Body of pancreas (tissue), 4 donors: ENCODE measurements at regions not wholly inside any gene's neighbourhood (a gene's known extent, or its start where the extent isn't known, plus 50 kb on each side); places are given as distances from the start of the nearest gene placed in this dataset.

ENCODE experiments used
- ATAC-seq: fragments of 150-250 bp; one replicate; pipeline ENCODE4 v1.9.1; 2016
- DNase-seq, 4 donors: peaks; one replicate each; pipeline ENCODE4 v3.0.0-alpha.2; 2019
- H3K27ac ChIP-seq, 4 donors: fragments of 200-600 bp; sonication (generic); 1 replicate in 3 of 4; 2 replicates in 1 of 4; pipeline versions ENCODE4 v1.5.1 to v1.6.1; 2016 to 2019; ENCODE audit warnings: mild to moderate bottlenecking in 1 of 4, mixed read lengths in 1 of 4, moderate library complexity in 1 of 4
- H3K27me3 ChIP-seq, 2 donors: fragments of 200-600 bp; sonication (generic); one replicate each; pipeline ENCODE4 v1.6.0; 2016; ENCODE audit warnings: mild to moderate bottlenecking in 1 of 2
- H3K36me3 ChIP-seq, 2 donors: fragments of 200-600 bp; sonication (generic); replicated peaks in 1 of 2; 2 replicates each; pipeline ENCODE4 v1.5.1; 2016; ENCODE audit warnings: low read depth in 2 of 2; ENCODE audit not compliant: insufficient read depth in 1 of 2
- H3K4me1 ChIP-seq: fragments of 200-600 bp; sonication (generic); one replicate; pipeline ENCODE4 v1.6.0; 2016
- H3K4me3 ChIP-seq, 2 donors: fragments of 200-600 bp; sonication (generic); 1 replicate in 1 of 2; 2 replicates in 1 of 2; pipeline ENCODE4 v1.5.1; 2016 to 2019
- H3K9me3 ChIP-seq, 3 donors: fragments of 200-600 bp; sonication (generic); 1 replicate in 2 of 3; 2 replicates in 1 of 3; pipeline ENCODE4 v1.5.1; 2016
- POLR2A ChIP-seq, 3 donors: fragments of 450-650 bp; IDR thresholded peaks; one replicate each; pipeline ENCODE4 v1.6.1; 2016; ENCODE audit warnings: antibody characterized with exemption in 3 of 3, mild to moderate bottlenecking in 2 of 3
- WGBS, 2 donors: methylation state at CpG; one replicate each; pipeline ENCODE4 v1.1.5; 2017; 5-methylcytosine and 5-hydroxymethylcytosine counted together
- intact Hi-C: fragments of 100-400 bp; cut with DNase I; formaldehyde crosslinking; loops from one replicate; pipeline ENCODE4 v1.15.1; 2023
- TF ChIP-seq, protein P1 (sequence below), 7 experiments: fragments of 450-650 bp in 4 of 7; fragments of 200-600 bp in 3 of 7; sonication (generic) in 3 of 7; IDR thresholded peaks; one replicate each; pipeline ENCODE4 v1.5.1; 2016 to 2019; ENCODE audit warnings: antibody characterized with exemption in 7 of 7

DNA sequence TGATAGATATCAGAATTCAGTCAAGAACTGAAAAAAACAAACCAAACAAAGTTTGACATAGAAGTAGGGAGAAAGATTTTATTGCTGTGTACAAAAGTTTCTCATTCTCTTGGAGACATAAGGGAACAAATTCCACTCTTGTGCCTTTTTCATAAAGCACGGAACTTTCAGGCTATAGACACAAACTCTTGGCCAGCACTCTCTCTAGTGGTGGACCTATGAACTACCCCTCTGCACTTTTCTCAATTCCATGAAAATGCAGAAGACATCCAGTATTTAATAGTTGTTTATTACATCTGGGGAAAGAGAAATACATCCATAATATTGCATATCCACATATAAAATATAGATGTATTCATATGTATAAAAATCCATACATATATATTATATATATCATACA is 291.6 kb upstream of the HS3ST1 start:
- Histone ChIP-seq H3K27me3 (no peaks in the 10 kb centered on the region), H3K4me3 (no peak overlapping the region), H3K36me3 (no peaks in the 10 kb centered on the region), H3K4me1 (no peaks in the 10 kb centered on the region), H3K9me3 (no peaks in the 10 kb centered on the region), H3K27ac (no peak overlapping the region)
- no peak for TF ChIP-seq POLR2A (IDR thresholded peaks at IDR 0.05)
- TF ChIP-seq, protein P1, sequence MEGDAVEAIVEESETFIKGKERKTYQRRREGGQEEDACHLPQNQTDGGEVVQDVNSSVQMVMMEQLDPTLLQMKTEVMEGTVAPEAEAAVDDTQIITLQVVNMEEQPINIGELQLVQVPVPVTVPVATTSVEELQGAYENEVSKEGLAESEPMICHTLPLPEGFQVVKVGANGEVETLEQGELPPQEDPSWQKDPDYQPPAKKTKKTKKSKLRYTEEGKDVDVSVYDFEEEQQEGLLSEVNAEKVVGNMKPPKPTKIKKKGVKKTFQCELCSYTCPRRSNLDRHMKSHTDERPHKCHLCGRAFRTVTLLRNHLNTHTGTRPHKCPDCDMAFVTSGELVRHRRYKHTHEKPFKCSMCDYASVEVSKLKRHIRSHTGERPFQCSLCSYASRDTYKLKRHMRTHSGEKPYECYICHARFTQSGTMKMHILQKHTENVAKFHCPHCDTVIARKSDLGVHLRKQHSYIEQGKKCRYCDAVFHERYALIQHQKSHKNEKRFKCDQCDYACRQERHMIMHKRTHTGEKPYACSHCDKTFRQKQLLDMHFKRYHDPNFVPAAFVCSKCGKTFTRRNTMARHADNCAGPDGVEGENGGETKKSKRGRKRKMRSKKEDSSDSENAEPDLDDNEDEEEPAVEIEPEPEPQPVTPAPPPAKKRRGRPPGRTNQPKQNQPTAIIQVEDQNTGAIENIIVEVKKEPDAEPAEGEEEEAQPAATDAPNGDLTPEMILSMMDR (IDR thresholded peaks at IDR 0.05) = peak; percentile 33 to 71 (median 57)
- peak in 2 of 4 donors; percentile 12 to 13 for DNase-seq
- ATAC-seq = no peak
- WGBS, 2 donors = 0% methylated on average over 1 of the region's 1 CpG
- intact Hi-C loops = no loop called here

DNA sequence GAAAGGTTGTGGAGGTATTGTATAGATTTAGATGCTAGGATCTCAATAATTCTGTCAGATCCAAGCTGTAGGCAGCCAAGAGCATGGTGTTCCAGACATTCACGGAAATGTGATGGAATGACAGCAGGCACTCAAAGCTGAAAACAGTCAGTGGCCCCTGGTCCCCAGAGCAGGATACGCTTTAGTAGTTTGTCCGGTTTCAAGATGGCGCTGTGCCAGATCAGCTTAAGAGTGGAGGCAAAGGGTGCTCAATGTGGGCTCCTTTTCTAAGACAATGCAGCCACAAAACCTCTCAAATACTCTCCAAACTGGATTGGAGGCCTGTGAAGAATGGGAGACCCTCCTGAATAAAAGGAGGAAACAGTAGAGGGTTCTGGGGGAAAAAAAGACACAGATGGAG is 291.2 kb upstream of the HS3ST1 start:
- WGBS, 2 donors = 53 to 67% methylated on average over 4 of the region's 4 CpGs
- ATAC-seq (no peak), DNase-seq (peak in 3 of 4 donors; percentile 16 to 34 (median 30))
- TF ChIP-seq POLR2A (IDR thresholded peaks at IDR 0.05) = no peak
- TF ChIP-seq, protein P1 (IDR thresholded peaks at IDR 0.05) = no peak
- no peak overlapping the region for H3K4me3 ChIP-seq
- no peaks in the 10 kb centered on the region for H3K27me3 ChIP-seq
- no peaks in the 10 kb centered on the region for H3K4me1 ChIP-seq
- H3K27ac ChIP-seq = no peak overlapping the region
- H3K9me3 ChIP-seq = no peaks in the 10 kb centered on the region
- intact Hi-C loops = no loop called here
- no peaks in the 10 kb centered on the region for H3K36me3 ChIP-seq

- no peaks in the 10 kb centered on the region for H3K4me1 ChIP-seq
- no peak overlapping the region for H3K27ac ChIP-seq
- TF ChIP-seq, protein P1 (IDR thresholded peaks at IDR 0.05) = no peak
- TF ChIP-seq POLR2A (IDR thresholded peaks at IDR 0.05) = no peak
- H3K9me3 ChIP-seq = no peaks in the 10 kb centered on the region
- DNase-seq (no peak), ATAC-seq (no peak)
- H3K36me3 ChIP-seq = no peaks in the 10 kb centered on the region
- H3K4me3 ChIP-seq = no peak overlapping the region
- no peaks in the 10 kb centered on the region for H3K27me3 ChIP-seq
- intact Hi-C loops = no loop called here
- WGBS, 2 donors = 58 to 65% methylated on average over 3 of the region's 3 CpGs
These were observed 287.2 kb upstream of the HS3ST1 start for GRCh38 chr4:11715753-11716521.

DNA sequence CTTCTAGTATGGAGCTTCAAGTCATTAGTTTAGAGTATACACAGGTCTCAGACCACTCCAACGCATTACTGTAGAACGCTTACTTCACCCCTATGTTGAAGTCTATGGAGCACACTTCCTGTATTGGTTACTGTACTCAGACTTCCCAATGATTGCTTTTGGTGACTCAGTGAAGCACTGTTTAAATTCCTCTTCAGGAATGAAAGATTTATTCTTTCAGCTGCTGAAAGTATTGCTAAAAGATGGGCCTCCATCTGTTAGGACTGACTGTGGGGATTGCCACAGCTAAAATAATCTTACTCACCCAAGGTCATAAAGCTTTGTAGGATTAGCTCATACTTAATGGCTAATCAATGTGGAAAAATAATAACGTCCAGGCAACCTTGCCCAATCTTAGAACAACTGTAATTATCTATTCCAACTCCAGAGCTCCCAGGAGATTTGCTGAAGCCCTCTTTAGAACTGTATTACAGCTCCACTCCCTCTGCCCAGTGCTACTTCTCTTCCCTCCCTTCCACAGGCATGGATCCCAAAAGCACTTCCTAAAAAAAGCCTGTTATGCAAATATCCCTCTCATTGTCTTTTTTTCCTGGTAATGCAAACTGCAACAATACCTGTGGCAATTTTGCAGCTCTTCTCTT is 281.9 kb upstream of the HS3ST1 start:
- Histone ChIP-seq H3K4me1 (no peaks in the 10 kb centered on the region), H3K27me3 (no peaks in the 10 kb centered on the region), H3K9me3 (no peaks in the 10 kb centered on the region), H3K27ac (no peak overlapping the region), H3K36me3 (no peaks in the 10 kb centered on the region), H3K4me3 (no peak overlapping the region)
- DNase-seq = no peak
- WGBS, 2 donors = 49 to 53% methylated on average over 3 of the region's 3 CpGs
- TF ChIP-seq, protein P1 (IDR thresholded peaks at IDR 0.05) = no peak
- no peak for TF ChIP-seq POLR2A (IDR thresholded peaks at IDR 0.05)
- intact Hi-C loops = no loop called here
- peak; percentile 48 for ATAC-seq
